Erythroblast (primary cell): ENCODE measurements at regions not wholly inside any gene's neighbourhood (a gene's known extent, or its start where the extent isn't known, plus 50 kb on each side); places are given as distances from the start of the nearest gene placed in this dataset.
"Not testable (repeated sequence)": the region's sequence is repeated elsewhere in the genome, so short reads cannot be mapped to it uniquely, and the experiment has no call there.

ENCODE experiments used
- GATA1 ChIP-seq: IDR thresholded peaks from 2 replicates; pipeline ENCODE4 v1.6.1; 2011; ENCODE audit warnings: low read depth, mild to moderate bottlenecking, control low read depth, low read length, moderate library complexity
- POLR2A ChIP-seq: IDR thresholded peaks from 2 replicates; pipeline ENCODE4 v1.6.1; 2011; ENCODE audit warnings: mild to moderate bottlenecking, low read length

GRCh38 chr16:16610389-16610967 lies 231.5 kb downstream of the NPIPA7 start:
- TF ChIP-seq POLR2A, GATA1: not testable (repeated sequence)
